SIG-M5 treated with dmso at 0.1 percent for 504 hours (cell line): ENCODE measurements at regions not wholly inside any gene's neighbourhood (a gene's known extent, or its start where the extent isn't known, plus 50 kb on each side); places are given as distances from the start of the nearest gene placed in this dataset.

ENCODE experiments used
- DNase-seq: peaks from one replicate; lab custom pipeline; 2025; ENCODE audit not compliant: unreplicated experiment; lab: John Stamatoyannopoulos, UW

DNA sequence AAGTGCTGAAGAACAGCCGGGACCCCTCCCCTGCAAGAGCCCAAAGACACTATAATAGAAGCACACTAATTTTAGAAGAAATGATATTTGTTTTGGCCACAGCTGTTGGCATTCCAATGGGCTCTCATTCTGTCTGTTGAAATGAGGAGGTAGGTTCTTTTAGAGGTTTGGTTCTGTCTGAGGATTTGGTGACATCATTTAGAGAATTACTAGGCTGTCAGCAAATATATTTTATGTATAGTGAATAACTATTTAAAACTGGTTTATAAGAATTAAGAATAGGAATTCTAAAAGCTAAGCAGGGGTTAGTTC lies 200.7 kb upstream of the SLC38A2 start:
- no peak for DNase-seq

DNA sequence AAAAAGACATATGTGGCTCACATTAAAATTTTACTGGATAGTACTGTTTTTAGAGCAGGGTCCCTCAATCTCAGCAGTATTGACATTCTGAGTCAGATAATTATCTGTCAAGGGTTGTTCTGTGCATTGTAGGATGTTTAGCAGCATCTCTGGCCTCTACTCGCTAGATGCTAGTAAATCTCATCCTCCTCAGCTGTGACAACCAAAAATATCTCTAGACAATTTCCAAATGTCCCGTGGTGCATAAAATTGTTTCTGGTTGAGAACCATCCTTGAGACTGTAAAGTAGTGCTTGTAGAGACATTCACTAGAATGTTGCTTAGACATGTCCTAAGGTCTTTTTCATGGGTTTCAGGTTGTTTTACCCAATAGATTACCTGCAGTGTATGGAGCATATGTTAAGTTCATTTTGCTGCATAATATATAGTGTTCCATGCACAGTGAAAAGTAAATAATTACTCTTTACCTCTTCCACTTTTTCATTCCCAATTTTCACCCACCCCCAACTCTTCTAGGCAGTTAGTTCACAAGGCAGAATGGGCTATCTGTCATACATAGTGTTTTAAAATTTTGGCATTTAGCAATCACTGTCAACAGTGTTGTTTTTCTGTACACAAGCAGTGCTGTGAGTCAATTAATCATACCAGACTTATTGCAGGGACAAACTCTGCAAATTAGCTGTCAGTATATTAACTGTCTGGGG lies 200.2 kb upstream of the SLC38A2 start:
- DNase-seq = no peak

DNA sequence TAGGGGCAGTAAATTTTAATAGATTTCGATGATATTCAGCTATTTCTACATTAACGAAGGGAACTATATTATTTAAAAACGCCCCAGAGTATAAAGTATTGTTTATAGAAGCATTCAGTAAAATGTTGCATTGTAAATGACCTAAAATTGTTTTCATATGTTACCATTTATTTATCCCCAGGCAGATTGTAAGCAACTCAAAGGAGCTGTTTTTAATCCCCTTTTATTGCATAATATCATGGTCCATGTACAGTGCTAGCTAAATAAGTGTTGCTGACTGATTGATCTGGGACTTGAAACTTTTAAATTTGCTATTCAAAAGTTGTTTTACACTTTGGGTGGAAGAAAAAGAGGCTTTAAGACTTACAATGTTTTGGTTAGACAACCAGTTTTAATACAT lies 199.0 kb upstream of the SLC38A2 start:
- DNase-seq = no peak

DNA sequence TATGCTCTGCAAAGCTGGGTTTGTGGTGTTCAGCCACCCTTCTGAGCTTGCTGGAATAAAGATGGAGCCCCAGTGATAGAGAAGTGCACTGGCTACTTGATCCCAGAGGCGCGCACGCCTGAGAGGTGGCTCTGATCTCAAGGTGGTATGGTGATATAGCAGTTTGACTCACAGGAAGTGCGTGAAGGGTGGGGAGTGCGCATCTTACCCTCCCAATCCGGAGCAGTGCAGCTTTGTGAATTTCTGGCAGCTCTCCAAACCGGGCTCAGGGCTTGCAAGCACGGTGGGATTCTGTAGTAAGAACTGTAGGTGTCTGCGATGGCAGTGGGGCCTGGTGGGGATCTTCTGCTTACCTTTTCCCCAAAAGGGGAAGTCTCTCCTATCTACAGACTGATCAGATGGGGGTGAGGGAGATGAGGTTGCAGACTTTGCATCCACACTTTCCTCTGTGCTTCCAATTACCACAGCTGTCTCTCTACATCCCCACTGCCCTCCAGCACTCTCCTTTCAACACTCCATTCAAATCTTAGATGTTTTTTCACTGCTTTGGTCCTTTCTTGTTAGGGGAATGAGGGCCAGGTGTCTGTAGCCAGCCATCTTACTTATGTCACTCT lies 197.4 kb upstream of the SLC38A2 start:
- no peak for DNase-seq

DNA sequence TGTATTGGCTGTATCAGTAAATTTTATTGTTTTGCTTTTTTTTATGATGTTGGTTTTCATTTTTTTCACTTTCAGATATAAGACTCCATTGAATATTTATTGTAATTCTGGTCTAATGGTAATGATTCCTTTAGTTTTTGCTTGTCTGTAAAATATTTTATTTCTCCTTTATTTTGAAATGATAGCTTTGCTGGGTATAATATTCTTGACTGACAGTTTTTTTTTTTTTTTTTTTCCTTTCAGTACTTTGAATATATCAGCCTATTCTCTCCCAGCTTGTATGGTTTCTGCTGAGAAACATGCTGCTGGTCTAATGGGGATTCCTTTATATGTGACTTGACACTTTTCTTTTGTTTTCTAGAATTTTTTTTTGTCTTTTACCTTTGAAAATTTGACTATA lies 195.1 kb upstream of the SLC38A2 start:
- DNase-seq = no peak

DNA sequence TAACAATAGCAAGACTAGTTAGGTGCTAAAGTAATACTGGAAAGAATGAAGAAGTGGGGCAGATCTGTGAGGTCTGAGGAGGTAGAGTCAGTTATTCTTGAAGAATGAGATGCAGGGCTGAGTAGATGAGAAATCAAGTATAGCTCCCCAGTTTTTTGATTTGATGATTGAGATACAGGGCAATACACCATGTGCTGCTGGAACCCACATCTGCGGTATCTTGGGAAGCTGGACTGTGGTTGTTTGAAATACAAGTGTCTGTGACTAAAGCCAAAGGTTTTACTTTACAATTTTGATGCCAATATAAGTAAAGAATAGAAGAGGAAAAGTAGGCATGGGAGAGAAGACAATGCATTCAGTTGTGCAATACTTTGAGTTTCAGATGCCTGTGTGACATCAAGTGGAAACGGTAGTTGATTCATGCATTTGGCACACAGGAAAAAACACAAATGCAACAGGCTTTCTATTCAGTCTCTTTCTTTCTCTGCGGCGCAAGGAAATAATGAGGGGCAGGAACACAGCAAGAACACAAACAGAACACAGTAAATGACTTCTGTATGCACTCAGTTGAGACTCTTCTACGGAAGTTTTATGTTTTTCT lies 190.2 kb upstream of the SLC38A2 start:
- DNase-seq = peak; percentile 62

DNA sequence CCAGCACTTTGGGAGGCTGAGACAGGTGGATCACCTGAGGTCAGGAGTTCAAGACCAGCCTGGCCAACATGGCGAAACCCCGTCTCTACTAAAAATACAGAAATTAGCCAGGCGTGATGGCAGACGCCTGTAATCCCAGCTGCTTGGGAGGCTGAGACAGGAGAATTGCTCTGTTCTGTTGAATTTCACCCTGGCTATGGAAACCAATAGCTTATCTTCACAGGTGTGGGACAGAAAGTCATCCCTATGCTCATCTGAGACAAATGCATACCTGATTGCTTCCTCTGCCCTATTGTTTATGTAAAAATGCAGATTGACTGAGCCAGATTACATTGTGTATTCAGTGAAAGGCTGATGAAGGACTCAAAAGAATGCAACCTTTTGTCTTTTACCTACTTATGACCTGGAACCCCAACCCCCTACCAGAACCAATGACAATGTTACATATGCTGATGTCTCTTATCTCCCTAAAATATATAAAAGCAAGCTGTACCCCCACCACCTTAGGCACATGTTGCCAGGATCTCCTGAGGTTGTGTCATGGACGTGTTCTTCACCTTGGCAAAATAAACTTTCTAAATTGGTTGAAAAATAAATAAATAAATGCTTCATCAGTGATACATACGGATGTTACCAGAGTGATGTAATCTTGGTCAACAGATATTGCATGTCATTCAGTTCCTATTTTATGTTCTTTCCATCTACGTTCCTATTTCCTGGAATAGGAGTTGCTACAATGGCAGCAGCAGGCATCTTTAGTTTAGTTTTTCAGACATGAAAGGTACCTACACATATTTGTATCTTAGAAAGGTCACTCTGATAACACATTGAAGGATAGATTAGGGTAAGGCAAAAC lies 189.4 kb upstream of the SLC38A2 start:
- peak; percentile 53 for DNase-seq

DNA sequence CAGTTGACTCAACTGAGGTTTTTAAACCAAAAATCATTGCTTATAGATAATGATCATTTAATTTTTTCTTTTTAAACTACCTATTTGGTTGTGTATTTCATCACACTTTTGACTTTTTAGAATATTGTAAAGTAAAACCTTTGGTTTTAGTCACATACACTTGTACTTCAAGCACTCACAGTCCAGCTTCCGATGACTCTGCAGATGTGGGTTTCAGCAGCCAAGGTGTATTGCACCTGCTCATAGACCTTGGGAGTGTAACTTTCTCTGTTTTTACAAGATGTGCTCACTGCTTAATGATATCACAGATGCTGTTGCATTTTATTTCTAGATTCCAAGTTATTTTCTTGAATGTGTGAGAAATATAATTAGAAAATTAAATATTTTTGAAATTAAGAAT lies 188.3 kb upstream of the SLC38A2 start:
- no peak for DNase-seq

DNA sequence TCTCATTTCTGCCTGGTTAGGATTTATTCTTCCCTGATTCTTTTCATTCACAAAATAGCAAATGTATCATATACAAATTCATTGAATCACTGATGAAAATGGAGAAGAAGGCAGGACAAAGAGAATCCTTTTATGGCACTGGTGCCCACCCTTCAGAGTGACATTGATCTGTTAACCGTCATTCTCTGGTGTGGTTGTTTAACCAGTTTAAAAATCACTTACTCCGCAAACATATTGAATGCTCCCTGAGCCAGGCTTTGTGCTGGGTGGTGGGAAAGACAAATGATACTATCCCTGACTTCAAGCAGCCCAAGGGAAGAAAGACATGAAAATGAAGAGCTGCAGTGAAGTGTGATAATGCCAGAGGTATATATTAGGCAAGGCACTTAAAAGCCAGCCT lies 187.5 kb upstream of the SLC38A2 start:
- DNase-seq = no peak

DNA sequence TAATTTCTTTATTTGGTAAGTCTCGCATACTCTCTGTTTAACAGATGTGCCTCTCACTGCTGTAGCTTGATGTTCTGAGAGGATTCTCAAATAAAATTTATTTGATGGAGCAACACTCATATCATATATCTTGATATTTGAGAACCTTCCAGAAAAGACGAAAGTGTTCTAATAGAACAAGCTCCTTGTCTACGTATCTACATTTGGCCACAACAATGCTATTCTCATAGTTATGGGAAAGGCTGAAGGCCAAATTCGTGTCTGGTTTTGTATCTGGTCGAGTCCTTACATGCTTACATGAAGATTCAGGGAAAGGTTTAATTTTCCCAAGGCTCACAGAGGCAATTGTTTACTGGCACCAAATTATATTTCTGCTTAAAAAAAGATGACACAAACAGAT lies 186.7 kb upstream of the SLC38A2 start:
- no peak for DNase-seq

DNA sequence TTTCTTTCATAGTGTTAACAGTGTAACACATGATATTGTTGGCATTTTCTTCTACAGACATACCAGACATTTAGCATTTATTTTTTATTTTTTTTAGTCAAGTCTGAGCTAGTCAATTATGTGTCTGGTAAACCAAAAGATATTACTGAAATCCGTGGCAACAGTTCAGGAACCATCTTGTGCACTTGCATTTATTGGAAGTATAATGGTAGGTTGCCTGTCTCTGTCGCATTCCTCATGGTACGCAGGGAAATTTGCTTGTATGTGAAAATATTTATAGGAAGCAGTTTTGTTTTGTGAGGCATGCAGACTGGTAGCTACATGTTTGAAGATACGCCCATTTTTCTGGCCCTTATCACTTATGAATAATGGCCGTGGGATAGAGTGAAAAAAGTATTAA lies 186.1 kb upstream of the SLC38A2 start:
- no peak for DNase-seq

DNA sequence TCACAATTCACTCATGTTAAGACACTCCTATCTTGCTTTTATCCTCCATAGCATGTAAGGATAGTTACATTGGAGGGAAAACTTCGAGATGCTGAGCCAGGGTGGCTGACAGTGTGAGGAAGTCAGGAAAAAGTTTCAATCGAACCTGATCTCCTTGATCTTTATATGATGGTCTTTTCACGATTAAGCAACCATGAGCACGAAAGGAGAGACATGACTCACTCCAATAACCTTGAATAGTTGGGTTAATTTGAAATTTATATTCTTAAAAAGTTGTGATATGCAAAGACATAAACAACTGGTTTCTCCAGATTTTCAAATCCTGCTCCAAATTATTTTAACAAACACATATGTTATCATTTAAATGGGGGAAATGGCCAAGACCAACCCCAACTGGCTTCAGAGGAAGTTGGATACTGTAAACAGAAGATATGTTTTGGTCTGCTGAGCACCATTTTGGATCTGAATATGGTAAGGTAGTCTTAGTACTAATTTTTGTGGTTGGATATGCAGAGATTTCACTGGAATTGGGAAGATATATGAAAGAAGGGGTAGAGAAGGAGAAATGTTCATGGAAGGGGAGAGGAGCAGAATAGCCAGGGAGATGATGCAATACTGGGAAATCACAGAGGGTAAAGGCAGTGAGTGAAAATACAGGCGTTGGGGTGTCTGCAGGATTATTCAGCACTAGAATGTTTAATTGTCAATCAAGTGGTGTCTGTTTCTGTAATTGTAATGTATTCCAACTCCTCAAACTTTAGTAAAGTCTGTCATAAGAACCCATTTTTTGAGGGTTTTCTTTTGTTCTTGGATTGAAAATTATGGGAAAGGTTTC lies 185.2 kb upstream of the SLC38A2 start:
- no peak for DNase-seq

DNA sequence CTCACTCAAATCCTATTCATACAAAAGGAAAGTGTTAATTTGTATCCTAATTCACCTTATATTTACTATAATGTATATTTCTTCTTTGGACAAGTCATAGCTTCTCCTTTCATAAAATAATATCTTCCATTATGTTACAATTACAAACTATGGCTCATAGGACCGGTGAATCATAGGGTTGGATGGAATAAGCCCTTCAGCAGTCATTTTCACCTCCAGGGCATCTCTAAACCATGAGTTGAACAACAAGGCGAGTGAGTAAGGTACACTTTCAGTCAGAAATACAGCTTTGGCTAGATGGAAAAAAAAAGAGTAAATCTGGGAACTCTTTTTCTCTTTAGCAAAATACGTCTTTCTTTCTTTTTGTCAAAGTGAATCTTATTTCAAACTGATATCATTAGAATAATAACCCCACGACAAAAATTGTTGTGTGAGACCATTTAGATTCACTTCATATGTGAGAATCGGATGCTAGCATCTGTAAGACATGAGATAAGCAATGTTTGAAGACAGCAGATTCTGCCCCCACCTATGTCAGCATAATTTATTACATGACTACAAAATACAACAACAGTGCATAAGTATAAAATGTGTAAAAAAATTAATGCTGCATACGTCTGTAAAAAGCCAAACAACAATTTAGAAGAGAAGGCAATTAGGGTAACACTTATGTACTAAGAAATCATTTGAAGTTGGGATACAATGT lies 184.4 kb upstream of the SLC38A2 start:
- DNase-seq = no peak

DNA sequence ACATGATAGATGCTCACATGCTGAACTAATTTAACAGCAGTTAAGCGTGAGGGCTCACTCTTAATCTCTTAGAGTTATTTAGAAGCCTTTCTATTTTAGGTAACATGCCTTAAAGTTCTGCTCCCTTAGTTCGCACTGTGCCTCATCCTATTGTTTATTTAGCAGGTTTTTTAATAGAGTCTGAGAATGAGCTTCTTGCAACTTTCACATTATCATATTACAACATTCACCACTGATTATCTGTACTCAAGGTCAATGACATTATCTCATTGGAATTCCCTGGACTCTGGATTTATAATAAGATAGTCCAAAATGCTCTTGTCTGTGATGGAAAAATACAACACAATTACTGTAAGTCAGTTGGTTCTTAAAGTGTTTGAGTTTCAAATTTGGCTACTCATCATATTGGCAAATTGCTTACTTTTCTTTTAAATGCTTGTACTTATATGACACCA lies 183.6 kb upstream of the SLC38A2 start:
- no peak for DNase-seq

DNA sequence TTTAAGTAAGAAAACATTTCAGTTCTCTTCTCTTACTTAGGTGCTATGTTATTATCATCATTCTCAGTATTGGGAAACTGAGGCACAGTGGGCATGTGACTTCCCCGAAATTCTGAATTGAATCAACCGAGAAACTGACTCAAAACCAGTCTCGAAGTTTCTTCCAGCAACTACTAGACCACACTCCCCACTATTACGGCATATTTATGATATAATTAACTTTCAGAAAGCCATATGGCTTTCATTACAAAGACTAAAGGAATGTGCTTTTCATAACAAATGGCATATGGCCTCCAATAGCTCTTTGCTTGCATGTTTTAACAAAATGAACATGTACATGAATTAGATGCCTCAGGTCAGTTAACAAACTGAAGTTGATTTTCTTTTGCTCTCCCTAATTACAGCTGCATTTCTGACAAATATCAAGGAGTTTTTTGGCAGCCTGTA lies 182.9 kb upstream of the SLC38A2 start:
- DNase-seq = no peak

DNA sequence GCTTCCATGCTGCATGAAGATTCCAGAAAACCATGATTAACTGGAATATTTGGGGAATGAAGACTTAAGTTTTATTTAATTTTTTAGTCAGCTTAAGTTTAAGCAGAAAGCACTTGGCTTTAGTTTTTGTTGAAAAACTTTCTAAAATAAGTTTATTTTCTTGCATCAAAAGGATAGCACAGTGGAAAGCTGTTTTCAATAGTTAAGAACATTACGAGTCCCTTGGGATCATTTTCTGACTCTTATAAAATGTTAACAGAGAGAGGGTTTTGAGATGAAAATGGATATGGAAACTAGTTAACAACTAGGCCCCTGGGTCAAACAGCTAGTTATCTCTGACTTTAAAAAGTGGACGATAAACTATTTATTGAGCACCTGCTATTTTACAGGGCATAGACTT lies 181.9 kb upstream of the SLC38A2 start:
- no peak for DNase-seq

DNA sequence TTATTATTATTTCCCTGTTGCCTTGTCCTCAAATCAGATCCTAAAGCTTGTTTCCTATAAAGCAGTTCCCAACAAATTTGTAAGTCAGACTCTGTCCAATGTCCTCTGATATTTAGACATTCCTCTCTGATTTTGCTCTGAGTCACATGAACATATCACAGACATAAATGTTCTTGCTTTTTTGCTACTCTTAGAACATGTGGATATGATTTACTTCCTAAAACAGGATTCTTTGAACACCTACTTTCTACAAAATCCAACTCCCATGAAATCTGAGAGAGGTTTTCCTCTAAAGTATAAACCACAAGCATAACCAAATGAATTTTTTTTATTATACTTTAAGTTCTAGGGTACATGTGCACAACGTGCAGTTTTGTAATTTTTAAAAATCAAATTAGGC lies 181.3 kb upstream of the SLC38A2 start:
- DNase-seq = no peak

DNA sequence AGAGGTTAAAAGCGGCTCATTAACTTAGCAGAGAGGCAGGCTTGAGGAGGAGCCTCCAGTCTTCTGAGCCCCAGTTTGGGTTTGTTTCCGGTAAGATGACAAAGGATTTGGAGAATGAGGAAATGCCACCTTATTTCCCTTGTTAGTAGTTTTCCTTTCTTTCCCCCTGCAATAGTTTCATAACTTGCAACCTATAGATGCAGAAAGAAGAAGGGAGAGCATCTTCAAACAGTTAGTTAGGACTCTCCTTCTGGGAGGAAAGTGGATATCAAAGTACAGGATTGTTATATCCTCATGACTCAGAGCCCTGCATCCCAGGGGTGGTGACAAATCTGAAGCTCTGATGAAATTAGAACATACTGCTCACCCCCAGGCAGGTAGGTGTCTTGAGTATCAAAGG lies 180.7 kb upstream of the SLC38A2 start:
- DNase-seq = no peak

DNA sequence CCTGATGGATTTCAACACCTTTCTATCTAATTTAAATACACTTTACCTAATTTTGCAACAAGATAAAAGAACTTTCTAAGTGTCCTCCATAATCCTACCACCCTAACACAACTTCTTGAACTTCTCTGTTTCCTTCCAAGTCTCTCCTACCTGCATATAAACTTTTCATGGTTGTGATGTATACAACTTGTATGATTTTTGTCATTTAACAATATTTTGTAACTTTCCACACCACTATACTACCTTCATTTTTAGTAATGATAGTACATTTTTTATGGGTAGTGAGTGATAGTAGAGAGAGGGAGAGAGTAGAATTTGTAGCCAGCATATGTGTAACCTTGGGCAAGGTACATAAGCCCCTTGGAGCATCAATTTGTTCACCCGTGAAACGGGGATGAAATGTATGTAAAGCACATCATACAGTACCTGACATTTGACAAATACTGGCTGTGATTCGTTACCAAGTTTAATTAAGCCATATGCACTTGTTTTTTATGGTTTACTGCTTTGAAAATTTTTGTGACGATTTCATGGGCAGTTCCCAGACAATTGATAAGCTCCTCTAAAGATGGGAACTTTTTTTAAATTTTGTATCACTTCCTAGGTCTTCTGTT lies 177.8 kb upstream of the SLC38A2 start:
- DNase-seq = no peak
